Brain microvascular endothelial cell (primary cell): ENCODE measurements at regions not wholly inside any gene's neighbourhood (a gene's known extent, or its start where the extent isn't known, plus 50 kb on each side); places are given as distances from the start of the nearest gene placed in this dataset.

Experiments
- DNase-seq: peaks from one replicate; pipeline ENCODE4 v3.0.0-alpha.2; 2020
- H3K27ac ChIP-seq: fragments of 250-450 bp; sonication (Bioruptor Pico); 2 replicates; pipeline ENCODE4 v1.5.1; 2020; ENCODE audit warnings: mild to moderate bottlenecking, moderate library complexity
- H3K27me3 ChIP-seq: fragments of 250-450 bp; sonication (Bioruptor Pico); replicated peaks from 2 replicates; pipeline ENCODE4 v1.5.1; 2020; ENCODE audit warnings: mild to moderate bottlenecking
- H3K36me3 ChIP-seq: fragments of 250-450 bp; sonication (Bioruptor Pico); replicated peaks from 2 replicates; pipeline ENCODE4 v1.5.1; 2020; ENCODE audit warnings: mild to moderate bottlenecking
- H3K4me3 ChIP-seq: 2 replicates; pipeline ENCODE4 v1.5.1; 2011; ENCODE audit warnings: low read depth, mild to moderate bottlenecking, control low read depth, low read length, moderate library complexity
- in situ Hi-C: cut with HindIII; loops from 2 replicates; pipeline ENCODE4 v1.10.0; 2017; ENCODE audit warnings: low sequenced_read_pairs, low pct_ligation_motif_present
- TF ChIP-seq, protein P1 (sequence below): IDR thresholded peaks from 2 replicates; pipeline ENCODE4 v1.5.1; 2011; ENCODE audit warnings: low read depth, mild to moderate bottlenecking, moderate library complexity, low read length, control low read depth, inconsistent platforms; ENCODE audit errors: missing control alignments

GRCh38 chr1:105027838-105028471, 1278.3 kb downstream of the AMY1C start:
- Histone ChIP-seq H3K27me3 (no peaks in the 10 kb centered on the region), H3K36me3 (no peaks in the 10 kb centered on the region), H3K27ac (no peak overlapping the region), H3K4me3 (no peak overlapping the region)
- no peak for DNase-seq
- TF ChIP-seq, protein P1, sequence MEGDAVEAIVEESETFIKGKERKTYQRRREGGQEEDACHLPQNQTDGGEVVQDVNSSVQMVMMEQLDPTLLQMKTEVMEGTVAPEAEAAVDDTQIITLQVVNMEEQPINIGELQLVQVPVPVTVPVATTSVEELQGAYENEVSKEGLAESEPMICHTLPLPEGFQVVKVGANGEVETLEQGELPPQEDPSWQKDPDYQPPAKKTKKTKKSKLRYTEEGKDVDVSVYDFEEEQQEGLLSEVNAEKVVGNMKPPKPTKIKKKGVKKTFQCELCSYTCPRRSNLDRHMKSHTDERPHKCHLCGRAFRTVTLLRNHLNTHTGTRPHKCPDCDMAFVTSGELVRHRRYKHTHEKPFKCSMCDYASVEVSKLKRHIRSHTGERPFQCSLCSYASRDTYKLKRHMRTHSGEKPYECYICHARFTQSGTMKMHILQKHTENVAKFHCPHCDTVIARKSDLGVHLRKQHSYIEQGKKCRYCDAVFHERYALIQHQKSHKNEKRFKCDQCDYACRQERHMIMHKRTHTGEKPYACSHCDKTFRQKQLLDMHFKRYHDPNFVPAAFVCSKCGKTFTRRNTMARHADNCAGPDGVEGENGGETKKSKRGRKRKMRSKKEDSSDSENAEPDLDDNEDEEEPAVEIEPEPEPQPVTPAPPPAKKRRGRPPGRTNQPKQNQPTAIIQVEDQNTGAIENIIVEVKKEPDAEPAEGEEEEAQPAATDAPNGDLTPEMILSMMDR, result no peak
- in situ Hi-C loops, result no loop called here

DNA sequence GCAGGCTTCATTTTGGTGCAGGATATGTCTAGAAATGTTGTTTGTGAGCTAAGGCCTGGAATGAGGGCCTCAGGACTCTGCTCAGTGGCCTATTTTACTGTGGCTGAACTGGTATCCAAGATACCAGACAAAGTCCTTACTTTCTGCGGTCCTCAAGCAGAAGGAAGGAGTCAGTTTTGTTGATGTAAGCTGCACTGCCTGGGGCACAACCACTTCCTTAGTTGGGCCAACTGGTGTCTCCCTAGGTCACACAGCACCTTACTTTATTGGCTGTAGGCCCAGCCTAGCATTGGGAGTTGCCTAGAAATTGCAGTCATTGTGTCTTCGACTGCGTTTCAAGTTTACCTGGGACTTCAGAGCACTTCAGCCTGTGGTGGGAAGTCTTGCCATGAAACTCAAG, 1322.7 kb downstream of the AMY1C start:
- no peak for DNase-seq
- TF ChIP-seq, protein P1, result no peak
- Histone ChIP-seq H3K27me3 (no peaks in the 10 kb centered on the region), H3K27ac (no peak overlapping the region), H3K4me3 (no peak overlapping the region), H3K36me3 (no peaks in the 10 kb centered on the region)
- in situ Hi-C loops, result no loop called here

GRCh38 chr1:105072850-105073249, 1323.2 kb downstream of the AMY1C start:
- no peak overlapping the region for H3K27ac ChIP-seq
- in situ Hi-C loops, result no loop called here
- H3K4me3 ChIP-seq, result no peak overlapping the region
- TF ChIP-seq, protein P1, result no peak
- no peak for DNase-seq
- no peaks in the 10 kb centered on the region for H3K36me3 ChIP-seq
- no peaks in the 10 kb centered on the region for H3K27me3 ChIP-seq

- TF ChIP-seq, protein P1, result no peak
- DNase-seq, result no peak
- no peaks in the 10 kb centered on the region for H3K27me3 ChIP-seq
- in situ Hi-C loops, result no loop called here
- H3K36me3 ChIP-seq, result no peaks in the 10 kb centered on the region
- no peak overlapping the region for H3K4me3 ChIP-seq
- H3K27ac ChIP-seq, result no peak overlapping the region
These were observed 1324.0 kb downstream of the AMY1C start for GRCh38 chr1:105073660-105074059.

- TF ChIP-seq, protein P1, result no peak
- H3K27me3 ChIP-seq, result no peaks in the 10 kb centered on the region
- no peaks in the 10 kb centered on the region for H3K36me3 ChIP-seq
- no peak for DNase-seq
- no peak overlapping the region for H3K4me3 ChIP-seq
- in situ Hi-C loops, result no loop called here
- no peak overlapping the region for H3K27ac ChIP-seq
These were observed 1333.9 kb downstream of the AMY1C start for GRCh38 chr1:105083611-105084010.

GRCh38 chr1:105087506-105087905, 1337.8 kb downstream of the AMY1C start:
- H3K4me3 ChIP-seq, result no peak overlapping the region
- in situ Hi-C loops, result no loop called here
- TF ChIP-seq, protein P1, result no peak
- H3K27me3 ChIP-seq, result no peaks in the 10 kb centered on the region
- no peak overlapping the region for H3K27ac ChIP-seq
- no peak for DNase-seq
- H3K36me3 ChIP-seq, result no peaks in the 10 kb centered on the region
